Brain microvascular endothelial cell (primary cell): ENCODE measurements at regions not wholly inside any gene's neighbourhood (a gene's known extent, or its start where the extent isn't known, plus 50 kb on each side); places are given as distances from the start of the nearest gene placed in this dataset.

Experiments
- DNase-seq: peaks from one replicate; pipeline ENCODE4 v3.0.0-alpha.2; 2020
- H3K27ac ChIP-seq: fragments of 250-450 bp; sonication (Bioruptor Pico); 2 replicates; pipeline ENCODE4 v1.5.1; 2020; ENCODE audit warnings: mild to moderate bottlenecking, moderate library complexity
- H3K27me3 ChIP-seq: fragments of 250-450 bp; sonication (Bioruptor Pico); replicated peaks from 2 replicates; pipeline ENCODE4 v1.5.1; 2020; ENCODE audit warnings: mild to moderate bottlenecking
- H3K36me3 ChIP-seq: fragments of 250-450 bp; sonication (Bioruptor Pico); replicated peaks from 2 replicates; pipeline ENCODE4 v1.5.1; 2020; ENCODE audit warnings: mild to moderate bottlenecking
- H3K4me3 ChIP-seq: 2 replicates; pipeline ENCODE4 v1.5.1; 2011; ENCODE audit warnings: low read depth, mild to moderate bottlenecking, control low read depth, low read length, moderate library complexity
- CTCF ChIP-seq: IDR thresholded peaks from 2 replicates; pipeline ENCODE4 v1.5.1; 2011; ENCODE audit warnings: low read depth, mild to moderate bottlenecking, moderate library complexity, low read length, control low read depth, inconsistent platforms; ENCODE audit errors: missing control alignments
- in situ Hi-C: cut with HindIII; loops from 2 replicates; pipeline ENCODE4 v1.10.0; 2017; ENCODE audit warnings: low sequenced_read_pairs, low pct_ligation_motif_present

GRCh38 chr12:77578466-77579220, 252.1 kb upstream of the NAV3 start:
- no peak overlapping the region for H3K27ac ChIP-seq
- H3K4me3 ChIP-seq, result no peak overlapping the region
- H3K27me3 ChIP-seq, result no peaks in the 10 kb centered on the region
- no peak for TF ChIP-seq CTCF
- in situ Hi-C loops, result no loop called here
- DNase-seq, result no peak
- H3K36me3 ChIP-seq, result no peaks in the 10 kb centered on the region

- Histone ChIP-seq H3K36me3 (no peaks in the 10 kb centered on the region), H3K27me3 (no peaks in the 10 kb centered on the region), H3K4me3 (no peak overlapping the region), H3K27ac (no peak overlapping the region)
- no peak for TF ChIP-seq CTCF
- no peak for DNase-seq
- in situ Hi-C loops, result no loop called here
These were observed 252.9 kb upstream of the NAV3 start for GRCh38 chr12:77577791-77578190.

- no peak for TF ChIP-seq CTCF
- in situ Hi-C loops, result no loop called here
- DNase-seq, result no peak
- H3K4me3 ChIP-seq, result no peak overlapping the region
- no peaks in the 10 kb centered on the region for H3K27me3 ChIP-seq
- no peaks in the 10 kb centered on the region for H3K36me3 ChIP-seq
- no peak overlapping the region for H3K27ac ChIP-seq
These were observed 255.2 kb upstream of the NAV3 start for GRCh38 chr12:77575376-77575919.

- Histone ChIP-seq H3K36me3 (no peaks in the 10 kb centered on the region), H3K27ac (no peak overlapping the region), H3K4me3 (no peak overlapping the region), H3K27me3 (no peaks in the 10 kb centered on the region)
- TF ChIP-seq CTCF, result no peak
- DNase-seq, result no peak
- in situ Hi-C loops, result no loop called here
These were observed 258.3 kb upstream of the NAV3 start for GRCh38 chr12:77572371-77572770.

- H3K27ac ChIP-seq, result no peak overlapping the region
- H3K4me3 ChIP-seq, result no peak overlapping the region
- no peak for DNase-seq
- TF ChIP-seq CTCF, result no peak
- in situ Hi-C loops, result no loop called here
- H3K27me3 ChIP-seq, result no peaks in the 10 kb centered on the region
- H3K36me3 ChIP-seq, result no peaks in the 10 kb centered on the region
These were observed 258.9 kb upstream of the NAV3 start for GRCh38 chr12:77571768-77572167.

GRCh38 chr12:77571127-77571526, 259.6 kb upstream of the NAV3 start:
- DNase-seq, result no peak
- Histone ChIP-seq H3K27ac (no peak overlapping the region), H3K27me3 (no peaks in the 10 kb centered on the region), H3K4me3 (no peak overlapping the region), H3K36me3 (no peaks in the 10 kb centered on the region)
- in situ Hi-C loops, result no loop called here
- TF ChIP-seq CTCF, result no peak
